HG02884 (cell line): ENCODE measurements at regions not wholly inside any gene's neighbourhood (a gene's known extent, or its start where the extent isn't known, plus 50 kb on each side); places are given as distances from the start of the nearest gene placed in this dataset.

Experiments
- ATAC-seq: cut with Tn5 transposase; IDR thresholded peaks from one replicate; pipeline ENCODE4 v1.9.1; 2021; ENCODE audit warnings: mild to moderate bottlenecking, moderate library complexity; ENCODE audit not compliant: unreplicated experiment

DNA sequence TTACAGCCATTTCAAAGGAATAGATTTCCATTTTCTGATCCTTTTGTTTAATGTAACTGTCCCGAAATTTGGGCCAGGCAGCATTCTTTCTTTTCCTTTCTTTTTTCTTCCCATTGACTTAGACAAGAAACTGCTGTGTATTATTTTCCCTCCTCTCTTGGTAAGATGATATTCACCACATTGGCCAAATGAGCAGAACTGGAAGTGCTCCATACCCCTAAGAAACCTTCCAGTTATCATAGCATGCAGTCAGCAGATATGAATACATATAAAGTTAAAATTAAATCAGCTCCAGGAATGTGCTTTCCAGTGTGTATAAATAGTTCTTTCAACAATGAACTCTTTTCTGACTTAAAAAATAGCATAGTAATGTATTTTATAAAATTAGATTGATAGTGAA is 168.5 kb upstream of the GAS1 start:
- ATAC-seq, result no peak

DNA sequence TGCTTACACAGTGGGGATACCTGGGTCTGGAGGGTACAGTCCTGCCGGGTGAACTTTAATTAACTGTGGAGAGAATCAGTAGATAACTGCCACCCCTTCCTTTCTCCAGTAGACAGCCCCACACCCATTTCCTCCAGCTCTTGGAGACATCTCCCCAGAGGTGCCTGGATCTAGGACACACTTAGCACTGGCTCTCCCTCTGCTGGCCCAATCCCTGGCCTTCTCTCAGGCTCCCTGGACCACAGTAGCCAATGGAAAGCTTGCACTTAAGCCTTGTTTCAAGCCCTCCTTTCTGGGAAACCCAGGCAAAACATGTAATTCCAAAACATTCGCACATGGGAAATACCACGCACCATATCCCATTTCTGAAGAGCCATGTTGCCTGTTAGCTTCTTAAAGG is 169.2 kb upstream of the GAS1 start:
- ATAC-seq, result no peak

DNA sequence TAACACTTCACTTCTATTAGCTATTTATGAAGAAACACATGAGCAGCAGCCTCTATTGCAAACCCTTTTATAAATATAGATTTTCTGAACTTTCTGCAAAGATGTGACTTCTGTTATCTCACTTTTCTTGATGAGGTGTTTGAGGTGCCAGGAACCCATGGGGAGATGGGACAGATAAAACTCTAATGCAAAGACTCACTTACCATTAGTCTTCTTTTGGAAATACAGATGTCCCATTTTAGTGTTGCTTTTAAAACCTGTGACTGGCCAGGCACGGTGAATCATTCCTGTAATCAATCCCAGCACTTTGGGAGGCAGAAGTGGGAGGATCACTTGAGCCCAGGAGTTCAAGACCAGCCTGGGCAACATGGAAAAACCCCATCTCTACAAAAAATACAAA is 171.3 kb upstream of the GAS1 start:
- ATAC-seq, result no peak

DNA sequence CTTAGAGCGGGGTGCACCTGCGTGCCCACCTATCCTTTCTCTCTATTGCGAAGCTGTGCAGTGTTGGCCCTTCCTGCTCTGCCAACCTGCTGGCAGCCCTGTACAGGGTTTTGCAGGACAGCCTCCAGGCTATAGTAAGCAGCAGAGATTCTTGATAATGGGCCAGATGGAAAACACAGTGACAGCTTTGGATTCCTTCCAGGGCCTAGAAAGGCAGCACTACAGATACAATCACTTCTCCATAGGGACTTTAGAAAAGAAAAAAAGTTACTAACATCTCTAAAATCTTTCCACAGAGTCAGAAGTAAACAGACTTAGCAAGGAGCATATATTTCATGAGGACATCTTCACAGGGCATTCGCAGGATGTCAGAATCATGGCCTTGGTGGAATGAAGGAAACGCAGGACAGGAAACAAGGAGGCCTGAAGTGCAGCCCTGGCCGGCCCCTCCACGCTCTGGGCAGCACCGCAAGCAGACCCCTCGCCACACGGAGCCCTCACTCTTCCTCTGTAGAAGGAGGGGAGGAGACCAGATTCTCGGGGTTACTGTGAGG is 172.1 kb upstream of the GAS1 start:
- ATAC-seq, result no peak

DNA sequence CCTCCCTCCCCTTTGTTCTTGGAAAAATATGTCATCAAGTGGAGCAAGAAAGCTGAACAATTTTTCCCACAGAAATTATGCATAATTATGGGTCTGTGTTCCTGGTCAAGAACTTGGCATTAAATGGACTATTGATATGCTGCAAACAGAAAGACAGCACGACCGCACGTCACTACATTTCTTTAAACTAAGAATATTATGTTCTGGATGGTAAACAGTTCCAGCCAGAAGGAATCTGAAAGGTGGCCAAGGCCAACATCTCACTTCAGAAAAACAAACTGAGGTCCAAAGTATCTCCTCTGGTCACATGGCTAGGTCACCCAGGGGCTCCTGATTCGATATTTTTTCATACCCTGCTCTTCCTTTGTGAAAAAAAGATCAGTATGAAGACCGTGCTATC is 173.3 kb upstream of the GAS1 start:
- ATAC-seq, result no peak

DNA sequence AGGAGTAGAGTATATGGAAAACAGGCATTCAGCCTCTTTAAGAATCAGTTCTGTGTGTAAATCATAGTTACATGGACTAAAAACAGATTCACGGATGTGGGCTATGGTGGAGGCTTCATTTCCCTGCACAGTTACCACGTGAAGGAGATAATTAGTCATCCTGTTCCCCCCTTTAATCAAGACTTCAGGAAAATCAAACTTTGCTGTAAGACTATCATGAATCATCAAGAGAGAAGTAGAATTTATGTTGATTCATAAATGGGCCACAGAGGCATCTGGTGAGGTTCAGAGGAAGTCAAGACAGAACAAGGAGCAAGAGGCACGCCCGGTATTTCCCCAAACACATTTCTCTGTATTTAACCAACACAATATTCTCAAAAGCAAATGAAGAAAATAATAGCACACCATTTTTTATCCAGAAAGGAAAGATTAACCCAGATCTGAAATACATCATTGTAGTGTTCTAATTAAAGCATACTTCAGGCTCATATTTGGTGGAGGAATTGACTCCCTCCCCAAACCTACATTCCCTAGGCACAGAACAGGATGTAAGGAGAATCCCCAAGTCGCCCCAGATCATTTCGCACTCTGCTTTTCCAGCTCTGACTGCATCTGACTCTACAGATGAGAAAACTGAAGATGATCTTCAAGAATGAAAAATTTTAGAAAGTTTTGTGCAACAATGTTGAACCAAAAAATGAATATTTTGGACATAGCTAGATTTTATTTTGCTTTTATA is 175.8 kb upstream of the GAS1 start:
- no peak for ATAC-seq

DNA sequence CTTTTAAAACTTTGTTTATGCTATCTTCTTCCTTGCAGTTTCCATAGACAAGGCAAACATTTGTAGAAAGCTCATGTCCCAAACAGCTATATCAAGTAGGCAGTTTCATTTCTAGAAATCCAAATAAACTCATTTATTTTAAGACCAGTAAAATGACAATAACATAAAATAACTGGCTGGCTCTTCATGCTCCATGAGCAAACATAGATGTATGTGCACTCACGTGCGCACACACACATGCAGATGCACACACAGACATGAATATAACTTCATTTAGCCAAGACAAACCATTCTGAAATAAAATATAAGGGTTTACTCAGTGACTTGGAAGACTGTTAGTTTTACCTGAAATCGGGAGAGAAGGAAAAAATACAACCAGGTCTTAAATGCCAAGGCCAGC is 176.5 kb upstream of the GAS1 start:
- no peak for ATAC-seq

DNA sequence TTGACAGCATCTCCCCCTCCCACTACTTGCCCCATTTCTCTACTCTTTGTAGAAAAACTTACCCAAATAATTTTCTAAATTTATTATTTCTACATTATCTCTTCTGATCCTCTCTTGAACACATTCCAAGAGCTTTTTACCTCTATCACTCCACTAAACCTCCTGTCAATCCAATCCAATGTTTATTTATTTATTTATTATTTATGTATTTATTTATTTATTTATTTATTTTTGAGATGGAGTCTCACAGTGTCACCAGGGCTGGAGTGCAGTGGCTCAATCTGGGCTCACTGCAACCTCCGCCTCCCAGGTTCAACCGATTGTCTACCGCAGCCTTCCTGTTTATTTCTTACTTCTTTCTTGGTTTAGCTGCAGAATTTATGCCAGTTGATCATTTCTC is 178.5 kb upstream of the GAS1 start:
- no peak for ATAC-seq

DNA sequence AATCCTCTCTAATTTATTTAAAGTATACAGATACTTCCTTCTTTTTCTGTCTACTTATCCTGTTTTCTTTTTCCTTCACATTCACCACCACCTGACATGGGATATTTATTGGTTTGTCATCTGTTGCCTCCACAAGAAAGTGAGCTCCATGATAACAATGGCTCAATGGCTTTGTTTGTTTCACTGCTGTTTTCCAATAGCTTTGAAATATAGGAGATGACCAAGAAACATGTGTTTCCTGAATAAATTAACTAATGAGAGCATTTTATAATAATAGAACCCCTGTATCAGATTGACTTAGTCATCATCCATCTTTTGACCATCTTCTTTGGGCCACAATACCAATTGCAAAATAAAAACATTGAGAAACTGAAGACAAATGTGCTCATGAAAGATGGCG is 180.2 kb upstream of the GAS1 start:
- ATAC-seq, result no peak

DNA sequence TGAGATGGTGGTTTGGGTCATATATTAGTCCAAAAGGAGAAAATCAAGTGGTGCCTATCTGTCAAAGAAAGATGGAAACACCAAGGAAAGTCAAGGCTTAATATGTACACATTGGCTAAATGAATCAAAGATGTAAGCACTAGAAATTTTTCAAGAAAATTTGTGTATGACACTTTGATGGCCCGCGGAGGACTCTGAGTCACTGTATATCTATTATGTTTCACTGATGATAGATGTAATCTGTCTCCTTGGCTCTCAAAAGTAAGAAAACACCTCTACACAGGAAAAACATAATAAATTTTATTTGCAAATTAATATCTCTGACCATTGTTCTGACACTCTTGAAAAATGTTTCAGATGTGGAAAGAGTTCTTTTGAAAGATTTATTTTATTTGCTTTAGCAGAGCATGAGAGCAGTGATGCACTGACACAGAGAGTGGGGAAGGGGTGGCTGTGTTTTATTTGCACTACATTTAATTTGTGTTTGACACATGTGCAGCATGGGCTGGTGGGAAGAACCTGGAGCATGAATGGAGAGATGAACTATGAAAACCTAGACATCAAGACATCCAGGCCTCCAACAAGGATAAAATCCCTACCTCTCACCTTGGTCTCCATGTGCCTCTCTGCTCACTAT is 180.8 kb upstream of the GAS1 start:
- no peak for ATAC-seq

DNA sequence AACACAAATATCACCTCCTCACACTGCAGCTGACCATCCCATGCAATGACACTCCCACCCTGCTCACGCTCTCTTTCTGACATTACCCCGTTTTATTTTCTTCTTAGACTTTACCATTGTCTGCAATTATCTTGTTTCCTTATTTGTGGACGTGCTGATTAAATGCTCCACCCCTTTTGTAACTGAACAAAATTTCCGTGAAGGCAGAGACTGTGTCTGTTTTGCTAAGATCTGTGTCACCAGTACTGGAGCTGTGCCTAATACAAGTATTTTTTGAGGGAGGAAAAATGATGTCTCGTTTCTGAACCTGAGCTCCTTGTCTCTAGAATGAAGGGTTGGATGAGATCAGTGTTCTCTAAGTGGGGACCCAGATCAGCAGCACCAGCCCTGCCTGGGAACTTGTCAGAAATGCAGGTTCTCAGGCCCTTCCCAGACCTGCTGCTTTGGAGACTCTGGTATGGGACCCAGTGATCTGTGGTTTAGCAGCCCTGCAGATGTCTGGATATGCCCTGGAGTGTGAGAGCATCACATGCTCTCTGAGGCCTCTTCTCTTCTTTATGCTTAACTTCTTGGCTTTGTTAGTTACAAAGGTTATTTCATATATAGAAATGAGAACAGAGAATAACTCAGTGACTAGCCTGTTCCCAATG is 181.7 kb upstream of the GAS1 start:
- ATAC-seq, result no peak

DNA sequence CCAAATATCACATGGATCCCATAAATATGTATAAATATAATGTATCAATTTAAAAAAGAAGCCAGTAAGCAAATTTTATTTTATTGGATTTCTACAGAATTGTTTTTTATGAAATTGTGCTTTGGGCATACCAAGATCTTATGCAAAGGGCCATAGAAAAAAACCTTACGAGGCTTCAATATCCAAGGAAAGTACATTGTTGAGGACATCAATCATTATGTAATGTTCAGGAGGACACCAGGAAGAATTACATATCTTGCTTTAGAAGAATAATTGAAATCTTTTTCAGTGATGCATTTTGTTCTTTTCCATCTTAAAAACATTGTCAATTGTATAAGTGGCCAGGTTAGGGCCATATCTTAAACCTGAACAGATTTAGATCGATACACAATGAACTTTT is 187.8 kb upstream of the GAS1 start:
- ATAC-seq, result no peak

DNA sequence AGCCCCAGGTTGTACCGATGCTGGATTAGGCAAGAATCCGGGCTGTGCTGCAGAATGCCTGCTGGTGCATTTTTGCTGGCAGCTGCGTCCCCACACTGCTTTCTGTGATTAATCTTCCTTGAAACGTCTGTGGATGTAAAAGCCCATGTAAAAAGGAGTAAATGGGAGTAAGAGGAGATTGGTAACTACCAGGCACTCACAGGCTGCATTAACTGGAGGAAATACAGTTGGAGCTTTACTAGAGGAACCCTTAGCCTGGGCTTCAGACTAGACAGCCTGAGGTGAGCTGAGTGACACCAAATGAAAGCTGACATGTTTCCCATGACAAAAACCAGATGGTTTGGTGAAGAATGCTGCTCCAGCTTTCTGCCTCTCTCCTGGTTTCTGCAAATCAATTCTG is 190.4 kb upstream of the GAS1 start:
- no peak for ATAC-seq

DNA sequence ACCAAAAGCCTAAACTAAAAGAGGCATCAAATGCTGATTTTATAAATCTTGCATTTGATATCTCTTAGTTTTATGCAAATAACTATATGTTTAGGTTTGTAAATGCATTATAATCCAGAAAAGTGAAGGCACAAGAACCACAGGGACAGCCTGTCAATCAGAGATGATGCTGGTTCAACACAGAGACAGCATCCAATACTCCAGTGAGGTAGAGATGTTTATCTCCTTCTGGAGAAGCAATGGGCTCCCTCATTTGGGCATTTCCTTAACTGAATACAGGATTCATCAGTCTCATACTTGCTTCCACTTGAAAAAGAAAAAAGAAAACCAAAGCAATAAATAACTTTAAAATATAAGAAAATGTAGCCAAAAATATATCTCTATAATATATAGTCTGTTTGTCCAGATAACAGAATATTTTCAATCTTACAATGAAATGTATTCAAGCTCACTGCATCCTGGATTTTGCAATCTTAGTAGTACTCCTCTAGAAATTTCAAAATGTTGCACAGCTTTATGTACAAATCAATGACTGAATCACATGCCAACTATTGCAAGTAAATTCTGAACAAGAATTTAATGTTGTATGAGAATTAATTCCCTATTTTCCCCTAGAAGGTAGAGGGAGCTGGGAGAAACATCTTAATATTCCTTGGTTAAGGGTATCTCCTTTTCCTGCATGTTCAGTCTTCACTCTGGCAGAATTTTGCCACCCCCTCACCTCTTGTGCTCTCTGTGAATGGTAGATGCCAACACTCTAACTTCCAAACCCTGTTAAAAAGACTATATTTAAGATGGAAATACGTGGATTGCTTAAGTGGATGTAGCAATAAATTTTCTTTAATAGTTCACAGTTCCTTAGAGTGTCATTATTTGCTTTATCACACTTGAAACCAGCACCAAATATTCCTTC is 191.1 kb upstream of the GAS1 start:
- ATAC-seq, result no peak

DNA sequence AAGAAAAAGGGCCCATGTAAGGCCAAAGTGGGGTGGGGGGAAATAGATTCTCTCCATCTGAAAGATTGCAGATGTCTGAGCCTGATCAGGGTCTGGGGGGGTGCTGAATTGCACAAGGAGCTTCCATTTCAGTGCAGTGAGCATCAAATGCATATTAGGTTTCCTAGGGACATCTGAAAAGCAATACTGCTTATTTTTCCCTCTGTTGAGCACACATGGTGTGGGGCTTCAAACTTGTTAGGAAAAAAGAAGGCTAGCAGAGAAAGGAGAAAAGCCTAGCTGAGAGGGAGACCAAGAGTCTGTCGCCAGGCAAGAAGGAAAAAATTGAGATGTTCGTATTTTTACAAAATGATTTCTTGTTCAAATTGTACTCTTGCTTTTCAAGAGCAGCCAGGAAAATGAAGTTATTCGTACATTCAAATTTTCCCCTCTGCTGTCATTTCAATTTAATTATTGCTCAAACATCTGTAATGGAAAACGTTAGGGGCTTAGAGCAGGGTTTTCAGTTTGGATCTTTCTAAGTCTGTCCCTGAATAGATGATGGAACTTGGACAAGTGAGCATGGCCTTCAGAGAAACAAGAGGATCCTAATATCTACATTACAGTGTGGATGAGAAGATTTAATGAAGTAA is 191.9 kb upstream of the GAS1 start:
- no peak for ATAC-seq

DNA sequence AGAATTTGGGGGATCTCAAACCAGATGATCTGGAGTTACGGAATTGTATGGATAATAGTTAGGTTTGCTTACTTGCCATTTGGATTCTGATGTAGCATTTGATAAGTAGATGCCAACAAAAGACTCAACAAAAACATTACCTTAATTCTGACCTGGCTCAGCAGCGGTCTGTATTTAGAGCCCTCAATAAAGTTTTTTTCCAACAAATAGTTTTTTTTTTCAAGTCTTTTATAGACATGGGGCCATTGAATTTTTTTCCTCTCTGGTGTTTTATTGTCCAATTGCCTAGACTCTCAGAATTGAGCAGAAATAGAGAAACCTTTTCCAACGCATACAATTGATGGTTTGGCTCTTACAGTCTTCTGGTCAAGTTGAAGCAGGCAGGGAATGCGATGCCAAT is 192.8 kb upstream of the GAS1 start:
- no peak for ATAC-seq

DNA sequence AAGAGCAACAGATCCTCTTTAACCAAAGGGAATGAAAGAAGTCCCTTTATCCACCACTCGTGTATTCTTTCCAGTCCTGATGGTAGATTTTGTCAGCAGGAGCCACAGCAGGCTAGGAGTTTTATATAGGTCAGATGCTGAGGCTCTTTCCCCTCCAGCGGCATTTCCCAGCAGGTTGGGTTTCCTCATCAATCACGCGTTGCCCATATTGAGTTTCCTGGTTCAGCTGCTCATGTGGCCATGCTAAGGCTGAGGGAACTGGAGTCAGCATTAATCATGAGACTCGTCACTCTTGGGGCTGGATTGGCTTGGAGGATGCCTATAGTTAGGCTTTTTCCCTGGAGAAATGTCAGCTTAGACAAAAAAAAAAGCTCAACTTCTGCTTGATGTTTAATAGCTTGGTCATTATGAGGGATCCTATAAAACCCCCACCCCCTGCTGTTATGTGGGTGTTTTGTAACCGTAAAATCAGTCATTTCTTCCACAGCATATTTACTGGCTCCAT is 193.4 kb upstream of the GAS1 start:
- no peak for ATAC-seq

DNA sequence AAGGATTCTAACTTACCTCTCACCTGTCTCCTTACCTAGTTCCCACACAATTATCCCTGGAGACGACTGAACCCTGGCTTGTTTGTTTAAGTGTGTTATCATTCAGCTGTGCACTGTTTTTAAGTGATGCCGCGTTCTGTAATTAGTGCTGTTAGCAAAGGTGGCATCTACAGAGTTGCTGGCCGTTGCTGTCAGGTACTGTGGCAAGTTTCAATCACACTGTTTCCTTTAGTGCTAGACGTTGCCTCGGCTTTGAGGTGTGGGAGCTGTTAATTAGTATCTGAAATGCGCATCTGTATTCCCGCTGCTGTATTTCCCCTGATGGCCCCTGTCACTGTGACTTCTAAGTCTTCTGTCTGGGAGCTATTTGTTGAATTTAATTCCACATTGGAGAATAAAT is 193.8 kb upstream of the GAS1 start:
- ATAC-seq, result no peak

DNA sequence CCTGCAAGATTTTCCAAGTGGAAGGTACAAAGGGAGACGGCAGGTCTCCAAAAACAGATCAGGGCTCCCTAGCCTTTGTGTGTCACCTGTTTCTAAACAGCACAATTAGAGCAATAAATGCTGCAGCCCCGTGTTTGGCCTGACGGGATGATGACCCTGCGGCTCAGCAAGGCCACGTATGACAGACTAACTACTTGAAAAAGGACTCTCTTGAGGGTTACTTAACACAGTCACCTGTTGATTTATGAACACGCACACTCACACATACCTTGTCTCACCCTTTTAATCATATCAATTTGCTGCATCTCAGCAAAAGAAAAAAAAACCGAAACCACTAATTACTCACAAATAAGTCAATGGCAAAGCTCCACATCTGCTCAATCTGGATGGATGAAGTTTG is 199.6 kb upstream of the GAS1 start:
- ATAC-seq, result no peak

DNA sequence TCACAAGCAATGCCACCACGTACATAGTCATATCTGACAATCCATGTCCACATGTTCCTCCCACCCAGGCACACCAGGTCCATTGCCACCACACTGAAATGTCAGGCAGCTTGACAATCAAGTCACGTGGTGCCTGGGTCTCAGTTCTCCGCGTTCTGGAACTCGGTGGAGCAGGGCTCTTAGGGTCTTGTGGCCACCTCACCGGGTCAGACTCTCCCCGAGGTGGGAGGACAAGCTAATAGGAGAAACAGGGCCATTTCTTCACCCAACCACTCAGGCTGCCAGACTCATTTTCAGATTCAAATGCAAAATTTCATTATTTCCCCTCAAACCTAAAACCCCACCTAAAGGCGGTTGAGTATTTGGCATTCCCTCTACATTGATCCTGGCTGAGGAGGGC is 200.5 kb upstream of the GAS1 start:
- ATAC-seq, result no peak
